ENCODE measurements at regions not wholly inside any gene's neighbourhood (a gene's known extent, or its start where the extent isn't known, plus 50 kb on each side); places are given as distances from the start of the nearest gene placed in this dataset.
"Not testable (repeated sequence)": the region's sequence is repeated elsewhere in the genome, so short reads cannot be mapped to it uniquely, and the experiment has no call there.

- DNase-seq: no peak
These were observed 144.7 kb upstream of the UST start for GRCh38 chr6:148602136-148602535.

GRCh38 chr6:148608199-148608951, 138.5 kb upstream of the UST start:
- DNase-seq: peak; percentile 14

- DNase-seq: no peak
These were observed 135.6 kb upstream of the UST start for GRCh38 chr6:148611213-148611612.

GRCh38 chr6:148612043-148612442, 134.8 kb upstream of the UST start:
- no peak for DNase-seq

GRCh38 chr6:148614602-148615001, 132.2 kb upstream of the UST start:
- no peak for DNase-seq

- DNase-seq: no peak
These were observed 130.0 kb upstream of the UST start for GRCh38 chr6:148616841-148617240.

GRCh38 chr6:148617530-148617929, 129.3 kb upstream of the UST start:
- DNase-seq: no peak

GRCh38 chr6:148619891-148620290, 126.9 kb upstream of the UST start:
- DNase-seq: no peak

GRCh38 chr6:148620579-148621298, 126.1 kb upstream of the UST start:
- no peak for DNase-seq

- DNase-seq: no peak
These were observed 121.2 kb upstream of the UST start for GRCh38 chr6:148625609-148626008.

GRCh38 chr6:148628251-148628650, 118.6 kb upstream of the UST start:
- no peak for DNase-seq

- no peak for DNase-seq
These were observed 117.6 kb upstream of the UST start for GRCh38 chr6:148629181-148629580.

- no peak for DNase-seq
These were observed 117.0 kb upstream of the UST start for GRCh38 chr6:148629592-148630465.

- no peak for DNase-seq
These were observed 111.6 kb upstream of the UST start for GRCh38 chr6:148635070-148635743.

- not testable (repeated sequence) for DNase-seq
These were observed 105.0 kb upstream of the UST start for GRCh38 chr6:148641836-148642235.

- not testable (repeated sequence) for DNase-seq
These were observed 103.6 kb upstream of the UST start for GRCh38 chr6:148643208-148643607.

- not testable (repeated sequence) for DNase-seq
These were observed 101.8 kb upstream of the UST start for GRCh38 chr6:148645049-148645448.

GRCh38 chr6:148648754-148649453, 97.9 kb upstream of the UST start:
- no peak for DNase-seq

- no peak for DNase-seq
These were observed 97.3 kb upstream of the UST start for GRCh38 chr6:148649454-148649963.

GRCh38 chr6:148650941-148651505, 95.8 kb upstream of the UST start:
- no peak for DNase-seq

GRCh38 chr6:148652205-148652604, 94.6 kb upstream of the UST start:
- no peak for DNase-seq

Data from left kidney (tissue), 1 donor.